AG09319 (cell line): ENCODE measurements at regions not wholly inside any gene's neighbourhood (a gene's known extent, or its start where the extent isn't known, plus 50 kb on each side); places are given as distances from the start of the nearest gene placed in this dataset.
"Not testable (repeated sequence)": the region's sequence is repeated elsewhere in the genome, so short reads cannot be mapped to it uniquely, and the experiment has no call there.

Source experiments
- DNase-seq: peaks from one replicate; pipeline ENCODE4 v3.0.0-alpha.2; 2010; ENCODE audit warnings: low read depth; ENCODE audit errors: extremely low read depth
- CTCF ChIP-seq: IDR thresholded peaks from 2 replicates; pipeline ENCODE4 v1.5.1; 2011; ENCODE audit warnings: low read depth, mild to moderate bottlenecking, inconsistent platforms, low read length, moderate library complexity

- no peak for TF ChIP-seq CTCF
- DNase-seq: no peak
Observed at GRCh38 chr11:92605667-92606066, 363.8 kb upstream of the MTNR1B start.

DNA sequence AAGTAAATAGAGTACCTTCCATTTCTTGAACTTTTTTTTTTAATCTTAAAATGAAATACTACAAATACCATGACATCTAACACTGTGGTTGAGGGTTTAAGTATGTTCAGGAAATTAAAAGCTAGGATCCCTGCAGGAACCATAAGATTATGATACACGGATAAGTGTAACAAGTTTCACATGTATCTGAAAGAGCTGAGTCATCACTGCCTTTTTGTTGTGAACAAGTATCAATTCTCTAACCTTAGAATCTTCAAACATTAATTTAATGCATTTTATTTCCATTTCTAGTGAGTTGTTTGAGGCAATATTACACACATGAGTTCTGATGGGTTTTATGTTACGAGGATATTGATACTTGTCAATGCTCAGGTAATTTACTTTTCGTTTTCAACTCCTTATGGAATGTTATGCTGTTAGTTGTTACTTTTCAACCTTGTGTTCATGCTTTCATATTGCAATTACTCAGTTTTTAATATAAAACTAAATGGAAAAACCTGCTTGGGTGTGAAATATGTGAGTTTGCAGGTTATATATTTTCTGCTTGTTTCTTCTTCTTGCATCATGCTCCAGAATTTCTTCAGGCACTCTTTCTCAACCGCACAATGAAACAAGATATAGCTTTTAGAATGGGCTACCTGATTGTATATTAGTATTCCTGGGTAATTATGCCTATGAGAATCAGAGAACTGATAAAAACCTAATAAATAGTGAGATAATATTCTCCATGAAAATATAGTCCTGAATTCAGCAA is 361.3 kb upstream of the MTNR1B start:
- TF ChIP-seq CTCF: no peak
- DNase-seq: no peak

GRCh38 chr11:92611157-92611556 is 358.3 kb upstream of the MTNR1B start:
- no peak for TF ChIP-seq CTCF
- DNase-seq: no peak

- not testable (repeated sequence) for DNase-seq
Observed at GRCh38 chr11:92618020-92618419, 351.4 kb upstream of the MTNR1B start.

- DNase-seq: no peak
- no peak for TF ChIP-seq CTCF
Observed at GRCh38 chr11:92623055-92623454, 346.4 kb upstream of the MTNR1B start.

GRCh38 chr11:92625894-92626293 is 343.6 kb upstream of the MTNR1B start:
- DNase-seq: no peak
- no peak for TF ChIP-seq CTCF

- TF ChIP-seq CTCF: no peak
Observed at GRCh38 chr11:92626624-92627023, 342.8 kb upstream of the MTNR1B start.

More at GRCh38 chr11:92626624-92627023, 342.8 kb upstream of the MTNR1B start:
- DNase-seq: no peak
